RWPE2 (cell line): ENCODE measurements at regions not wholly inside any gene's neighbourhood (a gene's known extent, or its start where the extent isn't known, plus 50 kb on each side); places are given as distances from the start of the nearest gene placed in this dataset.

Source experiments
- ATAC-seq: fragments of 200-7000 bp; cut with Tn5 transposase; 3 replicates; pipeline ENCODE4 v1.9.1; 2021; ENCODE audit warnings: low read depth
- DNase-seq: peaks from one replicate; pipeline ENCODE4 v3.0.0-alpha.2; 2020; ENCODE audit warnings: low spot score
- H3K27ac ChIP-seq: fragments of 450-650 bp; 2 replicates; pipeline ENCODE4 v1.5.1; 2017; ENCODE audit warnings: mild to moderate bottlenecking; ENCODE audit not compliant: poor library complexity, severe bottlenecking
- H3K27me3 ChIP-seq: fragments of 250-450 bp; sonication (Bioruptor Pico); 2 replicates; pipeline ENCODE4 v1.5.1; 2021; ENCODE audit warnings: mild to moderate bottlenecking, moderate library complexity; ENCODE audit not compliant: insufficient read depth, poor library complexity, severe bottlenecking
- H3K36me3 ChIP-seq: fragments of 250-450 bp; sonication (Bioruptor Pico); 2 replicates; pipeline ENCODE4 v1.5.1; 2020; ENCODE audit warnings: low read depth, mild to moderate bottlenecking, moderate library complexity
- H3K4me1 ChIP-seq: fragments of 250-450 bp; sonication (Bioruptor Pico); 2 replicates; pipeline ENCODE4 v1.5.1; 2021; ENCODE audit warnings: mild to moderate bottlenecking, moderate library complexity; ENCODE audit not compliant: insufficient read depth, poor library complexity, severe bottlenecking
- H3K4me3 ChIP-seq: fragments of 250-450 bp; sonication (Bioruptor Pico); 2 replicates; pipeline ENCODE4 v1.5.1; 2021; ENCODE audit warnings: mild to moderate bottlenecking, moderate library complexity; ENCODE audit not compliant: severe bottlenecking
- H3K9me3 ChIP-seq: fragments of 250-450 bp; sonication (Bioruptor Pico); 2 replicates; pipeline ENCODE4 v1.5.1; 2021; ENCODE audit warnings: mild to moderate bottlenecking, moderate library complexity; ENCODE audit not compliant: severe bottlenecking
- TF ChIP-seq, protein P1 (sequence below): fragments of 450-650 bp; IDR thresholded peaks from one replicate; pipeline ENCODE4 v1.5.1; 2017; ENCODE audit warnings: mild to moderate bottlenecking, moderate library complexity; ENCODE audit not compliant: poor library complexity, severe bottlenecking

DNA sequence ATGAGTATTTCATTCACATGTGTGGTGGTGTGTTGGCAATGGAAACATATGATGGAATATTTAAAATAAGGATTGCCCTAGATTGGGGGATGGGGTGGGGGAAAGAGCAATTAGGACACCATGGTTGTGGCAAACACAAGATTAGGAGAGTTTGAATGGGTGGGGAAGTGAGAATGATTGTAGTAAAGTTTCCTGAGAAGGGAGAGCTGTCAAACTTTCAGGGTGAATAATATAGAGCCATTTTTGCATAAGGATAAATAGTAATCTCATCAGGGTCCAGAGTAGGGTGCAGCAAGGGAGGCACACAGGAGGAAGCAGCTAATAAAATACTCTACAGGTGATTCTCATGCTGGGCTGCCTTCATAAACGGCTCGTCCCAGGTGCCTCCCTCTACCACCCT lies 294.9 kb upstream of the MARCKS start:
- no peaks in the 10 kb centered on the region for H3K27me3 ChIP-seq
- H3K4me3 ChIP-seq: no peak overlapping the region
- peaks cover 23% of the 10 kb centered on the region for H3K4me1 ChIP-seq
- H3K36me3 ChIP-seq: no peaks in the 10 kb centered on the region
- H3K27ac ChIP-seq: no peak overlapping the region
- ATAC-seq: no peak
- TF ChIP-seq, protein P1, sequence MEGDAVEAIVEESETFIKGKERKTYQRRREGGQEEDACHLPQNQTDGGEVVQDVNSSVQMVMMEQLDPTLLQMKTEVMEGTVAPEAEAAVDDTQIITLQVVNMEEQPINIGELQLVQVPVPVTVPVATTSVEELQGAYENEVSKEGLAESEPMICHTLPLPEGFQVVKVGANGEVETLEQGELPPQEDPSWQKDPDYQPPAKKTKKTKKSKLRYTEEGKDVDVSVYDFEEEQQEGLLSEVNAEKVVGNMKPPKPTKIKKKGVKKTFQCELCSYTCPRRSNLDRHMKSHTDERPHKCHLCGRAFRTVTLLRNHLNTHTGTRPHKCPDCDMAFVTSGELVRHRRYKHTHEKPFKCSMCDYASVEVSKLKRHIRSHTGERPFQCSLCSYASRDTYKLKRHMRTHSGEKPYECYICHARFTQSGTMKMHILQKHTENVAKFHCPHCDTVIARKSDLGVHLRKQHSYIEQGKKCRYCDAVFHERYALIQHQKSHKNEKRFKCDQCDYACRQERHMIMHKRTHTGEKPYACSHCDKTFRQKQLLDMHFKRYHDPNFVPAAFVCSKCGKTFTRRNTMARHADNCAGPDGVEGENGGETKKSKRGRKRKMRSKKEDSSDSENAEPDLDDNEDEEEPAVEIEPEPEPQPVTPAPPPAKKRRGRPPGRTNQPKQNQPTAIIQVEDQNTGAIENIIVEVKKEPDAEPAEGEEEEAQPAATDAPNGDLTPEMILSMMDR: no peak
- no peaks in the 10 kb centered on the region for H3K9me3 ChIP-seq
- DNase-seq: no peak

DNA sequence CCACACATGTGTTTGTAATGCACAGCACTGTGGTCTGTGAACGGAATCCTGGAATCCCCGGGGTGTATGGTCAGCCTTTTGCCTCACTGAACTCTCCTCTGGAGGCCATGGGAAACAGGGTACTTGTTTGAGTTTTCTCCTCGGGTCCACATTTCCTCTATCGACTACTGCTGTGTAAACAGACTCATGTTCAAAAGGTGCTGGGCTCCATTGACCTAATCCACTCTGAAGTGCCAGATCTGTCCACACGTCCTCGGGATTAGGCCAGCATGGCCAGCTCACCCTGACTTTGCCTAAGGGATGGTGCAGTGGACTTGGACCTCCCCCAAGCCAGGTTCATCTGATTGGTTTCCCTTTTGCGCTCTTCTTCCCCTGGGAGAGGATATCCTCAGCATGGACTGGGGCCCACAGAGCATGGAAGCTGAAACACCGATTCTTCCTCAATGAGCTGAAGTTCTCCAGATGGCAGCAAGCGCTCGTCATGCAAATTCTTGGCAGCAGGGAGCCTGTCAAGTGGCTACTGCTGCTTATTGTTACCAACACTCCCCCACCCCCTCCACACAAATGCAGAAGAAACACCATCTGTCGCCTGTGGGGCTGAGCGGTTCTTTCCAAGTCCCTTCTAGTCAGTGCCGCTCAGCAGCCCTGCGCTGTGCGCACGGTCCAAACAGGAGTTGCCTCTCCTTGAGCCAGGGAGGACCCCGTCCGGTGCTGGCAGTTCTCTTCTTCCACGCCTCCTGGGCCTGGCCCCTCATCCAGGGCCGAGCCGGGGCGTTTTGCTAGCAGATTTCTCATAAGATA lies 292.6 kb upstream of the MARCKS start:
- no peak overlapping the region for H3K4me3 ChIP-seq
- no peaks in the 10 kb centered on the region for H3K9me3 ChIP-seq
- H3K27me3 ChIP-seq: no peaks in the 10 kb centered on the region
- H3K4me1 ChIP-seq: peaks cover 15% of the 10 kb centered on the region
- no peak overlapping the region for H3K27ac ChIP-seq
- TF ChIP-seq, protein P1: no peak
- ATAC-seq (no peak), DNase-seq (no peak)
- no peaks in the 10 kb centered on the region for H3K36me3 ChIP-seq

DNA sequence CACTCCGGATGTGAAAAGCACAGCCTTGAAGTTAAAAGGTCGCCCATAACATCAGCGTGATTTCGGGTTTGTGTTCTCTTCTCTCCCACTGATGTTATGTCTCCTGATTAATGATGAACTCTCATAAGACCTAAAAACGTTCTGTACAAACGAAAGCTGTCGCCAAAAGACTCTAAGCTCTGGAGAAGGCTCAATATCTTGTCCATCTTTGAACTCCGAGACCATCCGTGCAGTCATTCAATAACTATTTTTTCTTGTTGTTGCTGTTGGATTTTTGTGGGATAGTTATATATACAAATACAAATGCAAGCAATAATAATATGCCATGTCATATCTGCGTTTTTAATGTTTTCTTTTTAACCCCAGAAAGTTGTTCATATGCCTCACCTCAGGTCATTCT lies 291.8 kb upstream of the MARCKS start:
- Histone ChIP-seq H3K27ac (no peak overlapping the region), H3K4me1 (peaks cover 12% of the 10 kb centered on the region), H3K4me3 (no peak overlapping the region), H3K36me3 (no peaks in the 10 kb centered on the region), H3K9me3 (no peaks in the 10 kb centered on the region), H3K27me3 (no peaks in the 10 kb centered on the region)
- DNase-seq (no peak), ATAC-seq (no peak)
- TF ChIP-seq, protein P1: no peak

- DNase-seq: no peak
- Histone ChIP-seq H3K9me3 (no peaks in the 10 kb centered on the region), H3K27me3 (no peaks in the 10 kb centered on the region), H3K4me1 (no peaks in the 10 kb centered on the region), H3K4me3 (no peak overlapping the region), H3K36me3 (no peaks in the 10 kb centered on the region), H3K27ac (no peak overlapping the region)
- ATAC-seq: no peak
- TF ChIP-seq, protein P1: no peak
These were observed 287.0 kb upstream of the MARCKS start for GRCh38 chr6:113570161-113570560.

GRCh38 chr6:113570641-113571040 lies 286.5 kb upstream of the MARCKS start:
- no peak for DNase-seq
- no peaks in the 10 kb centered on the region for H3K27me3 ChIP-seq
- H3K27ac ChIP-seq: no peak overlapping the region
- TF ChIP-seq, protein P1: peak; percentile 47
- ATAC-seq: no peak
- H3K4me3 ChIP-seq: no peak overlapping the region
- no peaks in the 10 kb centered on the region for H3K4me1 ChIP-seq
- no peaks in the 10 kb centered on the region for H3K9me3 ChIP-seq
- no peaks in the 10 kb centered on the region for H3K36me3 ChIP-seq
